Uterus (tissue), 2 donors: ENCODE measurements at regions not wholly inside any gene's neighbourhood (a gene's known extent, or its start where the extent isn't known, plus 50 kb on each side); places are given as distances from the start of the nearest gene placed in this dataset.

Experiments
- POLR2A ChIP-seq, 2 donors: fragments of 450-650 bp; IDR thresholded peaks; one replicate each; pipeline ENCODE4 v1.6.1; 2016; ENCODE audit warnings: antibody characterized with exemption in 2 of 2, mild to moderate bottlenecking in 1 of 2, moderate library complexity in 1 of 2
- TF ChIP-seq, protein P1 (sequence below), 4 experiments: fragments of 200-600 bp in 2 of 4; fragments of 450-650 bp in 2 of 4; sonication (generic) in 2 of 4; IDR thresholded peaks; one replicate each; pipeline ENCODE4 v1.5.1; 2016 to 2019; ENCODE audit warnings: antibody characterized with exemption in 4 of 4, mild to moderate bottlenecking in 2 of 4, moderate library complexity in 1 of 4

DNA sequence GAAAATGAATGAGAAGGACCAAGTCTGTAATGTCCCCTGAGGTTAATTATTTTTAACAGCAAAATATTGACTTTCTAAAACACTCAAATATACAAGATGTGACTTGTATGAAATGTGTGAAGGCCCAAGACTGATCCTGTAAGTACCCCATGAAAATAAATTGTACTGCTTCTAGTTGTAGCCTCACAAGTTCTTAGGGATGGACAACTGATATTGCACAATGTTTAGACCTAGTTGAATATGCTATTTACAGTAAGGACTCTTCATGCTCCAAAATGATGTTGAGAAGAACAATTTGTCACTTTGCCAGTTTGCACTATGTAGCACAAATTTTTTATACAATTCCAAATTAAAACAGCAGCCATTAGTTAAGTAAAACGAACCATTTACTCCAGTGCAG is 139.7 kb upstream of the GDNF start:
- no peak for TF ChIP-seq POLR2A (IDR thresholded peaks at IDR 0.05)
- TF ChIP-seq, protein P1, sequence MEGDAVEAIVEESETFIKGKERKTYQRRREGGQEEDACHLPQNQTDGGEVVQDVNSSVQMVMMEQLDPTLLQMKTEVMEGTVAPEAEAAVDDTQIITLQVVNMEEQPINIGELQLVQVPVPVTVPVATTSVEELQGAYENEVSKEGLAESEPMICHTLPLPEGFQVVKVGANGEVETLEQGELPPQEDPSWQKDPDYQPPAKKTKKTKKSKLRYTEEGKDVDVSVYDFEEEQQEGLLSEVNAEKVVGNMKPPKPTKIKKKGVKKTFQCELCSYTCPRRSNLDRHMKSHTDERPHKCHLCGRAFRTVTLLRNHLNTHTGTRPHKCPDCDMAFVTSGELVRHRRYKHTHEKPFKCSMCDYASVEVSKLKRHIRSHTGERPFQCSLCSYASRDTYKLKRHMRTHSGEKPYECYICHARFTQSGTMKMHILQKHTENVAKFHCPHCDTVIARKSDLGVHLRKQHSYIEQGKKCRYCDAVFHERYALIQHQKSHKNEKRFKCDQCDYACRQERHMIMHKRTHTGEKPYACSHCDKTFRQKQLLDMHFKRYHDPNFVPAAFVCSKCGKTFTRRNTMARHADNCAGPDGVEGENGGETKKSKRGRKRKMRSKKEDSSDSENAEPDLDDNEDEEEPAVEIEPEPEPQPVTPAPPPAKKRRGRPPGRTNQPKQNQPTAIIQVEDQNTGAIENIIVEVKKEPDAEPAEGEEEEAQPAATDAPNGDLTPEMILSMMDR (IDR thresholded peaks at IDR 0.05), result no peak
